Memory B cell (primary cell): ENCODE measurements at regions not wholly inside any gene's neighbourhood (a gene's known extent, or its start where the extent isn't known, plus 50 kb on each side); places are given as distances from the start of the nearest gene placed in this dataset.

Source experiments
- ATAC-seq: fragments of 150-1000 bp; cut with Tn5 transposase; 2 replicates; pipeline ENCODE4 v1.10.0; 2021; ENCODE audit warnings: low read depth, mild to moderate bottlenecking, moderate library complexity
- DNase-seq, 2 donors: peaks; one replicate each; pipeline ENCODE4 v3.0.0; 2022; ENCODE audit warnings: low spot score in 2 of 2
- H3K27ac Mint-ChIP-seq: one replicate; pipeline ENCODE4 v1.8.0; 2022; ENCODE audit warnings: mild to moderate bottlenecking, moderate library complexity, mixed read lengths
- H3K27me3 Mint-ChIP-seq: one replicate; pipeline ENCODE4 v1.8.0; 2022; ENCODE audit warnings: mixed read lengths
- H3K36me3 Mint-ChIP-seq: one replicate; pipeline ENCODE4 v1.8.0; 2022; ENCODE audit warnings: mild to moderate bottlenecking, mixed read lengths
- H3K4me1 Mint-ChIP-seq: one replicate; pipeline ENCODE4 v1.8.0; 2022; ENCODE audit warnings: mixed read lengths
- H3K4me3 Mint-ChIP-seq: one replicate; pipeline ENCODE4 v1.8.0; 2022; ENCODE audit warnings: mild to moderate bottlenecking, moderate library complexity, mixed read lengths
- H3K9me3 Mint-ChIP-seq: one replicate; pipeline ENCODE4 v1.8.0; 2022; ENCODE audit warnings: mixed read lengths

DNA sequence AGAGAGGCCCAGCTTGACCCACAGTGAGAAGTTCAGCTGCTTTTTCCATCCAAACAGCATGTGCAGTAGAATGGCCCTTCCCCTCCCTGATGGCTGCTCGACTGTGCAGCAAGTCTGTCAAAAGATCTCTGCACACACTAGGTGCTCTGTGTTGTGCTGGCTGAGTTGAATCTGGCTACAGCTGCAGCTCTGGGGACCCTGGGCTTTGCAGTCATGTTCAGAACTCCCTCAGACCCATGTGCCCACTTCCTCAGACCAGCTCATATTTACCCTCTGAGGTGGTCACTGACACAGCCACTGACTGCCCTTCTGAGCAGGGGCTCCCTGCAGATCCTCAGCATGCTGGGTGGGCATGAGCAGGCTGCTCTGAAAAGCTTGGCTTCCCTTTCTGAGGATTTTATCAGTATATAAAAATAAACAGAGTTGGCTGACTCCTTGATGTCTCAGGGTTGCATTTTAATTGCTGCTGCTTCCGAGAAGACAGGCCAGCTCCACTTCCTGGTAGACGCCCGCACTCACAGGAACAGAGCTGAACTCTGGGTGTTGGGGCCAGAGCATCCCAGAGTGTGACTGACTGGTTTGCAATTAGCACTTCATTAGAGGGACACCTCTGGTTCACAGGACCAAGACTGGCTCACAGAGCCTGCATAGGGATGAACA is 507.9 kb downstream of the RPS24 start:
- H3K27ac Mint-ChIP-seq, result no peak overlapping the region
- peaks cover 8% of the 10 kb centered on the region for H3K27me3 Mint-ChIP-seq
- no peak for DNase-seq
- no peak for ATAC-seq
- no peaks in the 10 kb centered on the region for H3K36me3 Mint-ChIP-seq
- peaks cover 1% of the 10 kb centered on the region for H3K9me3 Mint-ChIP-seq
- H3K4me3 Mint-ChIP-seq, result no peak overlapping the region
- no peaks in the 10 kb centered on the region for H3K4me1 Mint-ChIP-seq

DNA sequence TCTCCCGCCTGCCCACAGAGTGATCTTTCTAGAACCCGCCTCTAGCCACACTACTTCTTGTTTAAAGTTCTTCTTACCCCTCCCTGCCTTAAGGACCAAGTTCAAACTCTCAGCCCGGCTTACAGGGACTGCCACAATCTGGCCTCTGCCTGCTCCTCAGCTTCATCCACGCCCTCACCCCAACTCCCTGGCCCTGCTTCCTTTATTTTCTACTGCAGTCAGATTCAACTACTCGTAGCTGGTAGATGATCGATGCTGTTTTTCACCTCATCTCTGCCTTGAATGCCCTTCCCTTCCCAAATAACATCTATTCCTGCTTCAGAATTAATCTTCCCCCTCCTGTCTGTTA is 508.5 kb downstream of the RPS24 start:
- no peak overlapping the region for H3K27ac Mint-ChIP-seq

DNA sequence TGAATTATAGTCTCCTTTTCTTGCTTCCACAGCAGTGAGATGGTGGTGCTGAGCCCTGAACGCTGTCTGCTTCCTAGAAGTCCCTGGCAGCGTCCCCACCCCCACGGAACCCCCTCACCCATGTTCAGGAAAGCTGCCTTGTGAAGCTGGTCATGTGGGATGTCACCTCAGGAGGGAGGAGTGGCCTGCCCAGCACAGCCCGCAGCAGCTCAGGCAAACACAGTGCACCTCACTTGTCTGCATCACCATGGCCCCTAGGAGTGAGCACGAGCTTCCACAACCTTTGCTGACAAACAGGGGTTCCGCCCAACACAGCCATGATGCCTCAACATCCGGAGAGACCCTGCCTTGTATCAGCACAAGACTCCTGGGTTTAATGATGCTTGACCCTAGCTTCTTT is 508.9 kb downstream of the RPS24 start:
- no peak overlapping the region for H3K27ac Mint-ChIP-seq
- no peaks in the 10 kb centered on the region for H3K36me3 Mint-ChIP-seq
- H3K4me3 Mint-ChIP-seq, result no peak overlapping the region
- no peak for DNase-seq
- no peaks in the 10 kb centered on the region for H3K4me1 Mint-ChIP-seq
- no peak for ATAC-seq
- H3K9me3 Mint-ChIP-seq, result peaks cover 1% of the 10 kb centered on the region
- H3K27me3 Mint-ChIP-seq, result peaks cover 8% of the 10 kb centered on the region

More for the DNA sequence above, 508.5 kb downstream of the RPS24 start:
- Mint-ChIP-seq H3K4me1 (no peaks in the 10 kb centered on the region), H3K27me3 (peaks cover 8% of the 10 kb centered on the region), H3K4me3 (no peak overlapping the region), H3K9me3 (peaks cover 1% of the 10 kb centered on the region), H3K36me3 (no peaks in the 10 kb centered on the region)
- ATAC-seq, result no peak
- no peak for DNase-seq

DNA sequence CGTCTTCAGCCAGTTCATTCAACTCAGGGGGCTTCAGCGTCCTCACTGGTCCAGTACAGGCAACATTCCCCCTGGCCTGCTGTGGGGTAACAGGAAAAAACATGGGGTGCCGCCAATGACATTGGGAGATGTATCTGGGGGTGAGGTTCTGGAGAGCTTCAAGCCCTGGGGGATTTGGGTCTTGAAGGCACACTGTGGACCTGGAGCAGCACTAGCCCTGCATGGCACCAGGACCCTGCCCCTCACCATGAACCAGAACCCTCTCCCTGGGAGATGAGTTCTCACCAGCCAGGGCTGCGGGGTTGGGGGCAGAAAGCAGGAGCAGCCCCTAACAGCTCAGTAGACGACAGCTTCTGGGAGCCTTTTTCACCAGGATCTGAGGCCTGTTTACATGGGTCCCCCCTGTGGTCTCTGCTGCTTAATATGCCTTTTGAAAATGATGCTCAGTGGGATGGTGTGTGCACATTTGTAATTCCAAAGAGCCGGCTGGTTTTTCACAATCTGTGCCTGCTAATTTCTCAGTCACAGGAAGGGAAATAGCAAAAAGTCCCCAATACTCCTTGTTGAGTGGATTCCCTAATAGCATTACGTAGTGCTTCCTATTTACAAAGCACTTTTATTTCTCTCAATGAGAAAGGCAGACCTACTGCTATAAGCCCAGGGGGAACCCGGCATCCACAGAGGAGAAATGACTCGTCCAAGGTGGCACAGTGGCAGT is 509.5 kb downstream of the RPS24 start:
- Mint-ChIP-seq H3K4me3 (no peak overlapping the region), H3K9me3 (peaks cover 1% of the 10 kb centered on the region), H3K27ac (no peak overlapping the region), H3K4me1 (no peaks in the 10 kb centered on the region), H3K36me3 (no peaks in the 10 kb centered on the region), H3K27me3 (peaks cover 11% of the 10 kb centered on the region)
- ATAC-seq, result no peak
- DNase-seq, result no peak

DNA sequence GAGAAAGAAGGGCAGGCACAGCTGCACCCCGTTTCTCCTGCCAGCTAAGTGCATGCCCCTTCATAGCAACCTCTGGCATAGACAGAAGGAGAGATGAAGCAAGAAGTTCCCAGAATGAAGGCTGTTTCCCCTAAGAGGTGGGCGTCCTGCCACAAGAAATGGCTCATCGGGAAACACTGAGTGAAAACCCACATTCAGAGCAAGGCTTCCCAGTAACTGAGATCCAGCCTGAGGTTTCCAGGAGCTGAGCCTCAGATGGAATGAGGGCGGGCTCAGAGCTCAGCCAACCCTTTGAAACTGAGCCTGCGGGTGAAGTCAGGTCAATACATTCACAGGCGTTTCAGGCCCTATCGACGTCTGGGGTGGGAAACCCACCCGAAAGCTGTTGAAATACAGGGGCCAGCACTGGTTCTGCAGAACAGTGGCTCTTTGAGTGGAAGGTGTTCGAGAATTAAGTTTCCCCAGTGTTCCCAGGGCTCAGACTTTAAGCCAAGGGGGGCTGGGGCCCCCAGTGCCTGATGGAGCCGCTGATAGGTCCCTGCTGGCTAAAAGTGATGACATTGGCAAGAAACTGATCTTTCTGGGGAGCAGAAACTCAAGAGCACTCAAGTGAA is 510.2 kb downstream of the RPS24 start:
- H3K27ac Mint-ChIP-seq, result no peak overlapping the region
- H3K27me3 Mint-ChIP-seq, result peaks cover 17% of the 10 kb centered on the region
- H3K4me1 Mint-ChIP-seq, result no peaks in the 10 kb centered on the region
- ATAC-seq (no peak), DNase-seq (no peak)
- H3K36me3 Mint-ChIP-seq, result no peaks in the 10 kb centered on the region
- no peak overlapping the region for H3K4me3 Mint-ChIP-seq
- H3K9me3 Mint-ChIP-seq, result peaks cover 1% of the 10 kb centered on the region

DNA sequence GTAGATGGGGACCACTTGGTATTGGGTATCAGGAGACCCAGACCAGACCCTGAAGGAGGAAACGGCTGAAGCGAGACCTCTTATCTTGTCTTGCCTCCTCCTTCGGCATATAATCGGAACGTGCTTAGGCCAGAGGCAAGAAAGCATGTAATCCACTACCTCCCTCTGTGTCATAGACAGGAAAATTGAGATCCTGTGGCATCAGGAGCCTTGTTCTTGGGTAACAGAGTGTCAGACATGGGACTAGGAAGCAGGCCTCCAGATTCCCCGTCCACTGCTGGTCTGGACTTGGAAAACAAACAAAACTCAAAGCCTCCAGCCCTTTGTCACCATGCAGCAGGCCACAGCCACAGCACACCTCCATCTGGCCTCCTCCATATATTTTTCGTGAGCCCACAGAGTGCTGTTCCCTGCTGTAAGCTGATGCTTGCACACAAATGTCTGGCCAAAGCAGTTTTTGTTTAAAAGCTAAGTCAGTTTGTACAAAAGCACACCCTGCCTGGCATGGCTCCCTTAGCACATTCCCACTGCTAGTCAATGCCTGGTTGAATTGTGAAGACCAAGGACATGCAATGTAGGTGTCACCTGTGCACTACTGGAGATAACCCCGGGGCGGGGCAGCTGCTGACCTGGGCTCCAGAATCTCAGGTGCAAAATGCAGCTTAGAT is 510.9 kb downstream of the RPS24 start:
- DNase-seq, result no peak
- Mint-ChIP-seq H3K4me3 (no peak overlapping the region), H3K27me3 (peaks cover 13% of the 10 kb centered on the region)

DNA sequence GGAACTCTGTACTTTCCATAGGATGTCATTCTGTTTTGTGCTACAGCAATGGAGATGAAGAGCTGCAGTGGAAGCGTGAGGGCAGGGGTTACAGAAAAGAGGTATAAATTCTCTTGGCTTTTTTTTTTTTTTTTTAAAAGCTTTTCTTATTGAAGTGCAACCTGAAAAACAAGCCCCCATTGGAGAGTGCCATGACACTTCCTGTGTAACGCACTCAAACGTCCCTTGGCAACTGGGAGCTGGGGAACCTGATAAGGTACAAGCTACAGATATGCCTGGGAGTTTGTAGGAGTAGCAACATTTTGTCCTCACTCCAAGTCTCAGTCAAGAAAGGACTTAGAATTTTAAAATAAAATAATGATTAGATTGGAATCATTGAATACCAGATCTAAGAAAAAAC is 512.1 kb downstream of the RPS24 start:
- H3K9me3 Mint-ChIP-seq, result no peaks in the 10 kb centered on the region
- peaks cover 9% of the 10 kb centered on the region for H3K27me3 Mint-ChIP-seq
- H3K27ac Mint-ChIP-seq, result no peak overlapping the region
- H3K36me3 Mint-ChIP-seq, result no peaks in the 10 kb centered on the region
- DNase-seq, result no peak
- H3K4me3 Mint-ChIP-seq, result no peak overlapping the region
- no peak for ATAC-seq
- H3K4me1 Mint-ChIP-seq, result no peaks in the 10 kb centered on the region

More for the DNA sequence above, 510.9 kb downstream of the RPS24 start:
- ATAC-seq, result no peak
- Mint-ChIP-seq H3K36me3 (no peaks in the 10 kb centered on the region), H3K9me3 (peaks cover 1% of the 10 kb centered on the region), H3K4me1 (no peaks in the 10 kb centered on the region), H3K27ac (no peak overlapping the region)

DNA sequence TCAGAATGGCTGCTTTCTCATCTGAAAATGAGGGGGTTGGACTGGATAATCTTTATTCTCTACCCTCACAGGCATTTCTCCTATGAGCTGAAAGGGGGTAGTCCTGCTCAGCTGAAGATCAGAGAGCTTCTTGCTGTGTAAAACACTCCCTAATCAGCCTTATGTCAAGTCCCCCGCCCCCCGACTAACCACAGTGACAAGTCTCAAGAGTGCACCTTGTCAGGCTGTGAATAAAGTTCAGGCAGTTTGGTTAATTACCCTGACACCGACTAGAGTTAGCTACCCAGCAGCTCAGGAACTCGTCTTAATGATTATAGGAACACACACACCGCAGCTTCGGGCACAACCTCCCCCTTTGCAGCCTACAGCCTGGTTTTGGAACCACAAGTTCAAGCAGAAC is 513.7 kb downstream of the RPS24 start:
- ATAC-seq, result no peak
- no peaks in the 10 kb centered on the region for H3K4me1 Mint-ChIP-seq
- no peaks in the 10 kb centered on the region for H3K9me3 Mint-ChIP-seq
- no peaks in the 10 kb centered on the region for H3K36me3 Mint-ChIP-seq
- no peak overlapping the region for H3K27ac Mint-ChIP-seq
- DNase-seq, result no peak
- H3K4me3 Mint-ChIP-seq, result no peak overlapping the region
- peaks cover 11% of the 10 kb centered on the region for H3K27me3 Mint-ChIP-seq

DNA sequence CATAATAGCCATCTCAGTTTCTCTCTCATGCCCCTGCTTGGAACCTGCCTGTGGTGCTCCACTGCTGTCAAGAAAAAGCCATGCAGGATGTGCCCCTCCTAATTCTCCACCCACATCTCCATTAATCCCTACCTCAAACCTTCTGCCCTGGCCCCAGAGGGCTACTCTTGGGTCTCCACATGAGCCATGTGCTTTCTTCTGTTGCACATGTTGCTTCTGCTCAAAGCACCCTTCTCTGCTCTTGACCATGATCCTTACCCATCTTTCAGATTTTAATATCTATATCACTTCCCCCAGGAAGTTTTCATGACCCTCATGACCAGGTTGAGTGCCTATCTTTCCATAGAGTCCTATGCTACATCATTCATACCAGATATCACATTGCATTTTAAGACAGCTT is 514.2 kb downstream of the RPS24 start:
- no peaks in the 10 kb centered on the region for H3K4me1 Mint-ChIP-seq
- ATAC-seq (no peak), DNase-seq (no peak)
- H3K27me3 Mint-ChIP-seq, result peaks cover 11% of the 10 kb centered on the region
- no peak overlapping the region for H3K27ac Mint-ChIP-seq
- no peaks in the 10 kb centered on the region for H3K36me3 Mint-ChIP-seq
- H3K4me3 Mint-ChIP-seq, result no peak overlapping the region
- no peaks in the 10 kb centered on the region for H3K9me3 Mint-ChIP-seq

DNA sequence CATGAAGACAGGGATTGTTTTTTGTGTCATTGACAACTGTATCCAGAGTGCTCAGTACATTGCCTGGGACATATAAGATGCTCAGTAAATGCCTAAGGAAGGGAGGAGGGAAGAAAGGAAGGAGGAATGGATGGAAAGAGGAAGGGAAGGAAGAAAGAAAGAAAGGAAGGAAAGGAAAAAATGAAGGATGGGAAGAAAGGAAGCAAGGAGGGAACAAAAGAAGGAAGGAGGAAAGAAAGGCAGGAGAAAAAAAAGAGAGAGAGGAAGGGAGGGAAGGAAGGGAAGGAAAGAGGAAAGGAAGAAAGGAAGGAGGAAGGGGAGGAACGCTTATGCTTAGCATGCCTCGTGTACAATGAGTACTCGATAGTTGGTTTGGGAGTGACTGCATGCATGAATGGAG is 514.7 kb downstream of the RPS24 start:
- H3K9me3 Mint-ChIP-seq, result no peaks in the 10 kb centered on the region
- peaks cover 11% of the 10 kb centered on the region for H3K27me3 Mint-ChIP-seq
- no peak for ATAC-seq
- no peaks in the 10 kb centered on the region for H3K36me3 Mint-ChIP-seq
- H3K4me1 Mint-ChIP-seq, result no peaks in the 10 kb centered on the region
- no peak overlapping the region for H3K4me3 Mint-ChIP-seq
- no peak overlapping the region for H3K27ac Mint-ChIP-seq
- no peak for DNase-seq

DNA sequence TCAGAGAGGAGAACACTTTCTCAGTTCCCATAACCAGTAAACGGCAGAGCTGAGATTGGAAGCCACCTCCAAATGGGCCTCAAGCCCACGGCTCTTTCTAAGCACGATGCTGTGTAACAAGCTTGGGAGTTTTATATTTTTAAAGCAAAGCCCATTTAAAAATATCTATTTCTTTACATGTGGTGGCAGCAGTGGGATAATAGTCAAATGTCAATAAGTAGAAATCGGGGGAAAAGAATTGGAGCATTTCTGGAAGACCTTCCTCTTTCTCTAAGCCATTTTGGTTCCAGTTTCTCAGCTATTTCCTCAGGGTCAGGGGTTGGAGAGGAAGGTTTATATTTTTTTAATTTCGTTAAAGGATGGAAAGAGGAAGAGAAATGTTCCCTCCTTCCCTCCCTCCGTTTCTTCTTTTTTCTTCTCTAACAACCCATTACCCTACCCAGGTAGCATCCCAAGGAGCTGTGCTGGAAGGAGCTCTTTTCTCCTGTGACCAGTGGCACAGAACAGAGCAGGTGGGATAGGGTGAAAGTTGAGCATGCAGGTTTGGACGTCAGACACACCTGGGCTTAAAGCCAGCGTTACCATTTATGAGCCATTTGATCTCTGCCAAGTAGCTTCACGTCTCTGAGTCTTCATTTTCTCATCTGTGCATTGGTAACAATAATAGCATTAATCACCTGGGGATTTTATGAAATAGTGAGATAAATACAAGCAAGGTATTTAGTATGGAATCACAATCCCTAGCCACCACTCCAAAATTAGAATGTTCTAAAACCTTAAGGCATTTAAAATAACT is 515.7 kb downstream of the RPS24 start:
- ATAC-seq, result no peak
- peaks cover 2% of the 10 kb centered on the region for H3K9me3 Mint-ChIP-seq

DNA sequence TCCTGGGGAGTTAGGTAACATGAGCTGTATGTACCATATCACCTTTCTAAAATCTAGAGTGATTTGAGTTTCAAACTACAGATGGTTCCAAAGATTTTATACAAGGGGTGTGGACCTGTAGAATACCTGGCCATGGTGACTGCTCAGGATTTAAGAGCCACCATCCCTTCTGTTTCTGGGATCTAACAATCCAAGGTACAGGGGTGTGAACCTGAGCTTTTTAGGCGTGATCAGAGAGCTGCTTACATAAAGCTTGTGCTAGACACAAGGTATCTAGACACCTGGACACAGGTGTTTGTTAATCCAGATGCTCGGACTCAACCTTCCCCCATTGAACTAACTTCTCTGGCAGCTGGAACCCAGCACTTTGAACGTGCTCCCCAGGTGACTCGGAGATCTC is 516.4 kb downstream of the RPS24 start:
- no peak for DNase-seq
- no peak for ATAC-seq
- Mint-ChIP-seq H3K27ac (no peak overlapping the region), H3K36me3 (no peaks in the 10 kb centered on the region), H3K4me1 (no peaks in the 10 kb centered on the region), H3K27me3 (peaks cover 16% of the 10 kb centered on the region), H3K9me3 (peaks cover 2% of the 10 kb centered on the region), H3K4me3 (no peak overlapping the region)

More for the DNA sequence above, 515.7 kb downstream of the RPS24 start:
- Mint-ChIP-seq H3K27ac (no peak overlapping the region), H3K4me1 (no peaks in the 10 kb centered on the region), H3K36me3 (no peaks in the 10 kb centered on the region), H3K4me3 (no peak overlapping the region), H3K27me3 (peaks cover 11% of the 10 kb centered on the region)
- no peak for DNase-seq

DNA sequence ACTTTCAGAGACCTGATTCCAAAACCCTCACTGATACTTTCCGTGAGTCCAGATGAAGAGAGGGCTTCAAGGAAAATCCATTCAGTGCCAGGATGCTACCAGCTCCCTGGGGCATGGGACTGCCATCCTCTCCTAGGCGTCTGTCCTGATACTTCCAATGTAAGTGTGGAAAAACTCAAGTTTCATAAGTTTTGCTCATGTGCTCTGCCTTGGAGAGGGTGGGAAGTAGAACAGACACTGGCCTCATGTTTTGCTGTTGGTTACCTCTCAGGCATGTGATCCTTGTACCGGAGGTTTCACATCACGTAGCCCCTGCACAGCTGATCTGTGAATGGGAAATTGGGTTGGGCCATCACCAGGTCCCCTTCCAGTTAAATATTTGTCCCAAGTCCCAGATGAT is 517.1 kb downstream of the RPS24 start:
- Mint-ChIP-seq H3K27me3 (peaks cover 16% of the 10 kb centered on the region), H3K9me3 (peaks cover 2% of the 10 kb centered on the region), H3K4me1 (no peaks in the 10 kb centered on the region), H3K4me3 (no peak overlapping the region), H3K36me3 (no peaks in the 10 kb centered on the region), H3K27ac (no peak overlapping the region)
- ATAC-seq, result no peak
- DNase-seq, result no peak
